GM21381 (cell line): ENCODE measurements at regions not wholly inside any gene's neighbourhood (a gene's known extent, or its start where the extent isn't known, plus 50 kb on each side); places are given as distances from the start of the nearest gene placed in this dataset.
A peak's percentile ranks its signal among the peaks of the same experiment; 100 is the strongest.

Experiments used
- ATAC-seq: cut with Tn5 transposase; IDR thresholded peaks from one replicate; pipeline ENCODE4 v1.9.1; 2021; ENCODE audit warnings: mild to moderate bottlenecking, moderate library complexity; ENCODE audit not compliant: unreplicated experiment

DNA sequence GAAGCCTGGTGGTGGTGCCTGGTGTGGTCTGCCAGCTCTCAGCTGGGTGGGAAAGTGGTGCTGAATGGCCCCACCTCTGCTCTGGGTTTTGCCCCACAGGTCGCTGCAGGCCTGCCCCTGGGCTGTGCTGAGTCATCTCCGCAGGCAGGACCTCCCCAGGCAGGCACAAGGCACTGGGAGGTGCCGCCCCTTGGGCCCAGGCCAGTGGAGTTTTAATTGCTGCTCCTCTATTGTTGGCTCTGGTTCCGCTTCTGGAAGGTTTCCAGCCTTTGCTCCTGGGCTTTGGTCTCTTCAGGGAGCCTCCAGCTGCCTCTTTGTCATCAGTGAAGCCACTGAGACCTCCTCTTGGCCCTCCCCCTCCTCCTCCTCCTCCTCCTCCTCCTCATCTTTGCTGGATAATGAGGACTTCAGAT lies 180.3 kb upstream of the GRB10 start:
- ATAC-seq = peak; percentile 86

DNA sequence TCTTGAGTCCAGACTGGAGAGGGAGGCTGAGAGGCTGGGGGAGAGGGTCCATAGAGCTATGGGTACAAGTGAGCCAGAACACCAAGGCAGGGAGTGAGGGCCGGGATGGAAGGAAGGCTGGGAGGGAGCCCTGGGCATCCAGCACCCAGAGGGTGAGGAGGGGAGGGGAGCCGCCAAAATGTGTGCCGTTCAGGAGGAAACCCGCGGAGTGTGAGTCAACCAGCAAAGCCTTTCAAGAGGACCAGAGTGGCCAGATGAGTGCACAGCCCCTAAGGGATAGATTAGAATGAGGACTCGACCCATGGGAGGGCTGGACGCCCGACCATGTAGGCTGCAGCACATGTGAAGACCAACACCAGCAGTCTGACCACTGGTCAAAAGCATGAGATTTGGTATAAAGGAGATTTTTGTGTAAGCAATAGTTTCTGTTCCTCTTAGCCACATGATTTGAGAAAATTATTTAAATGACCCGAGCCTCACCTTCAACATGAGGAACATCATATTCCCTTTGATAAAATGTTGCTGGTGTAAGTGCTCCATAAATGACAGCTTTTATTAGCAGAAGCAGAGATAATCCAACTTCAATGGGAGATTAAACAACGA lies 179.7 kb upstream of the GRB10 start:
- ATAC-seq = no peak

DNA sequence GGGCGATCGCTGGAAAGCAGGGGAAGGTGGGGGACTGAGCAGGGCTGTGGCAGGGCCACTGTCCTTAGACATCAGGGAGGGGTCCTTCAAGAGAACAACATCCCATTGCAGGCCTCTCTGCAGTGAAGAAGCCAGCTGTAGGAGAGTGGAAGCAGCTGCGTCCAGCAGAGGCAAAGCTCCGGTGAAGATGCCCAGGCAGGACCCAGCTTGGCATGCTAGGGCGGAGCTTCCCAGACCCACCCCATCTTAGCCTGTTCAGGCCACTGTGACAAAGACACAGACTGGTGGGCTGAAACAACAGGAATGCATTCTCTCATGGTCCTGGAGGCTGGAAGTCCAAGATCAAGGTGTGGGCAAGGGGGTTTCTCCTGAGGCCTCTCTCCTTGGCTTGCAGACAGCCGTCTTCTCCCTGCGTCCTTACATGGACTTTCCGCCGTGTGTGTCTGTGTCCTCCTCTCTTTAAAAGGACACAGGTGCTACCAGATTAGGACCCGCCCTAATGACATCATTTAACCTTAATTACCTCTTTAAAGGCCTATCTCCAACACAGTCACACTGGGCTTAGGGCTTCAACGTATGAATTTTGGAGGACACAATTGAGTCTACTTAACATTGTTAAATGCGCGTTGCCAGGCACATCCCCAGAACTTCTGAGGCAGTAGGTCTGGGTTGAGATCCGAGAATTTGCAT lies 178.1 kb upstream of the GRB10 start:
- no peak for ATAC-seq

DNA sequence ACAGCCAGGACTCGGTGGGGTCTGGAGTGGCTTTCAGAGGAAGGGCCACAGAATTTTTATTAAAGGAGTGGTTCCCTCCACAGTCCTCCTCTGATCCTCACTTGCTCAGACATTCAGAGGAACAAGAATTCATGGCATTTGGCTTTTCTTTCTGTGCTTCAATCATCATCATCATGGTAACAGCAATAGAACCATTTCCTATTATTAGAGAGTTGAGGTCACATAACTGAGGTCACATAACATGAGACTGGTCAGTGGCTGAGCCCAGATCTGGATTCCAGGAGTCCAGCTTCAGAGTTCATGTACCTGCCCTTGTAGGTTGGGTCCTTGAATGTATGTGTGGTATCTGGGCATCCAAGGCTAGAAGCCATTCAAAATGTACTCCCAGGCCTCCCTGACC lies 177.3 kb upstream of the GRB10 start:
- no peak for ATAC-seq

DNA sequence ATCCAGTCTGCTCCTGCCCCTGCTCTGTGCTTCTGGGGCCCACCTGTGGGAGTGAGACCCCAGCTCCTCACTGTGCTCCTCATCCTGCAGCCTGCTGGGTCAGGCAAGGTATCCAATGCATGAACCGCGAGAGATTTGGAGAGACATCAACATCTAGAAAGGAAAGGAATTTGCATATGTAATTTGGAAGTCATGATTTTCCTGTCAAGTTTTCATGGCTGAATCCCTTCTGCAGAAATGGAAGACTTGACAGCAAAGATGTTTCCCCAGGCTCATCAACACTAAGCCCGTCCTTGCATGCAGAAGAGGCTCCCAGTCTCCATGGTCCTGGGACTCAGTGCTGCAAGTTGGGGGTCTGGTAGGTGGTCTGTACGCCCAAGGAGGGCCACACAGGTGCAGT lies 176.9 kb upstream of the GRB10 start:
- ATAC-seq = no peak

DNA sequence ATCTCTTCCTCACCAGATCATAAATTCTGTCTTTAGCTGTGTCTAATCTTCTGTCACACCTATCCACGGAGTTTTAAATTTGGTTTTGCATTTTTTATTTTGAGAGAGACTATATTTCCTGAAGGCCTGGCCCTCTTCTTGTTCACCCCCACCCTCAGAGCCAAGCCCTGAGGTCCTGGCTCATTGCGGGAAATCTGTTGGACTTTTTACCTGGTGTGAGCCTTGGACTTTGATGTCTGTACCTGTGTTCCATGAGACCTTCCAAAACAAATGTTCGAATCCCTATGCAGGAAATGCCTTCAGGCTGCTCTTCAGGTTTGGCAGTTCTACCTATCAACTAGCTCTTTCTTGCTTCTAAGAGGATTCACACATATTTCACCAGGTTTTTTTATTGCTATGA lies 175.2 kb upstream of the GRB10 start:
- no peak for ATAC-seq

DNA sequence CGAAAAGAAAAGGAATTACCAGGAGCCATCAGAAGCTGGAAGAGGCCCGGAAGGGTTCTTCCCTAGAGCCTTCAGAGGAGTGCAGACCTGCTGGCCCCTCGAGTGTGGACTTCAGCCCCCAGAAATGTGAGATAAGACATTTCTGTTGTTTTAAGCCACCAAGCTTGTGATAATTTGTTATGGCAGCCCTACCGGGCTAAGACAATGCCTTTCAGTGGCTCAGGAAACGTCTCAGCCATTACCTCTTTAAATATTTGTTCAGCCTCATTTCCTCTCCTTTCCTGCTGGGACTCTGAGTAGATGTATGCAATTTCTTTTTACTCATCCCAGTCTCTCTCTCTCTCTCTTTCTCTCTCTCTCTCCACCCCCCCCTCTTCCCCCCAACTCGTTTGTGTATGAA lies 174.7 kb upstream of the GRB10 start:
- no peak for ATAC-seq

DNA sequence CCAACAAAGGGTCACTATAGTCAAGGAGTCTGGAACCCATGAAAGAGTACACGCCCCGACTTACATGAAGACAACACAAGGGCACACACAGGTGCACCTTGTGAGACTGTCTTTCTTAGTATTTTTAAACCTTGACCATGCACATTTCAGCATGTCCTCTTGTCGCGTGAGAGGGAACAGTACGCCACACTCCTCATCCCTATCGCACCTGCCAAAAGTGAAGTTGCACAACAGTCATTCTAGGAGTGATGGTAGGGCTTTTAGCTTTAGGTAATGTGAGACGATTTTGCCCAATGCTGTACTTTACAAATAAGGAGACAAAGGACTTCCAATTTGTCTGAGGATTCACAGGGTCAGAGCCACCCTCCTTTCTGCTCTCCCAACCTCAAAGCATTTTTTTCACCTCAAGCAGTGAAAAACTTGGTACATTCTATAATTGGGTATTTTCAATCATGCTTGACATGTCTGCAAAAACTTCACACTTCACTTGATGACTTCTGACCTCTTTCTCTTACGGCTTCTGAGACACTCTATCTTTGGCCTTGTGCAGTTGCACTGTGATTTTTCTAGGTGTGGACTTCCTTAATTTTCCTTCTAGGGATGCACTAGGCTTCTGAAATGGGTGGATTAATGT lies 173.9 kb upstream of the GRB10 start:
- no peak for ATAC-seq

DNA sequence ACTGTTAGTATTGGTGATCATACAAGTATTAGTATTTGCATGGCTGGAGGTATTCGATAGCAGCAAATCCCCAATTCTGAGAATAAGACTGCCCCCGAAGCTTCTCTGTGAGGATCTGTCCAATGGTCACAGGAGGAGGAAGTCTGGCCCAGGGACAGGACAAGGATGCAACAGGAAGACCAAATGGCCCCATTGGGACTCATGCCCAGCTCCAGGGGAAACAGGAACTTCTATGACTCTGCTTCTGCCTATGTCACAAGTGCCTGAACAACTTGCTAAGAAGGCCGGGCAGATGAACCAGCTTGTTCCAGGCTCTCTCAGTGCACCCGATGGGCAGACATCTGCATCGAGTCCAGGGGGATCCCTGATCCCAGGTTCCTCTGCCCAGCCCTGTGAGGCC lies 172.0 kb upstream of the GRB10 start:
- no peak for ATAC-seq

DNA sequence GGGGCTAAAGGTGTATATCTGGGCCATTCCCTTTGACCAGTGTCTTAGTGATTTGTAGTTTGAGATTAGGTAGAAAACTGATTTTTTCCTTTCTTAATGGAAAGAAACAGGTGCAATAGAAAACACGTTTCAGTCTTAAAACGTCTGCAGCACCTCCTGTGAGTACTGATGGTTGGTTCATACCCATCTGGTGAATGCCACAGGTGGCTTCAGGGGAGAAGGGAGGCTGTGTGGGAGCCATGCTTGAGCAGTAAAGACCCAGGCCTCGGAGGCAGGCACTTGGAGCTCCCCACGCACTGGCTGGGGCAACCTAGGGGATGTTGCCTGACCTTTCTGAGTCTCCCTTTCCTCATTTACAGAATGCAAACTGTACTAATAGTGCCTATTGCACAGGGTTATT lies 171.5 kb upstream of the GRB10 start:
- no peak for ATAC-seq

DNA sequence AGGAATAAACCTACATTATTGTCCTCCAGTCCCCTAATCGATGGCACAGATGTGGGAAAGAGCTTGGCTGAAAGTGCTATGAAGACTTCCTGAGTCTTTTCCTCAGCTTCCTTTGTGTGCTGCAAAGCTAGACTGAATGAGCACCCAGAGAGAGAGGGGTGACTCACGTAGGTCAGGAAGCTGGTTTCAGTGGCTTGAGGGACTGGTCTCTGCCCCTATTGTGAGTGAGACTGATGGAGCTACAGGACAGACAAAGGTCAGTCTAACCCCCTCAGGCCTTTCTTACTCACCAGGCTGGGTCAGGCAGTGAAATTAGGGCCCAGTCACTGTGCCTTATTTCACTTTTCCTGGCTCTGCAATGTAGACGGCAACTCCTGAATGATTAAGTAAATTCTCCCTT lies 171.1 kb upstream of the GRB10 start:
- no peak for ATAC-seq

DNA sequence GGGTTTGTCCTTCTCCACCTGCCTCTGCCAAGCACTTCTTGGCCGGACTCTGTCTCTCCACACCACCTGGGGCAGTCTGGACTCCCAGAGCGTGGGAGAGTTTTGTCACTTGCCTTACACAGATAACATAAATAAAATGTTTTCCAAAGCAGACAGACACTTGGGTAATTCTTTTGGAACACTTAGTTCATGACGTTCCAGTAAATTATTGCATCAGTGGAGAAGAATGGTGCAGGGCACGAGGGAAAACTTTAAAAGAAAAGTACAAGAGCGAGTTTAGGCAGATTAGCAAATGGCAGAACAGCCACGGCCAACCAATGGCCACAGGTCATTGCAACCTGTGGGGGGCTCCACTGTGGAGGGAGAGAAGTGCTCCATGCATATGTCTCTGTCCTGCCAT lies 170.6 kb upstream of the GRB10 start:
- ATAC-seq = no peak

DNA sequence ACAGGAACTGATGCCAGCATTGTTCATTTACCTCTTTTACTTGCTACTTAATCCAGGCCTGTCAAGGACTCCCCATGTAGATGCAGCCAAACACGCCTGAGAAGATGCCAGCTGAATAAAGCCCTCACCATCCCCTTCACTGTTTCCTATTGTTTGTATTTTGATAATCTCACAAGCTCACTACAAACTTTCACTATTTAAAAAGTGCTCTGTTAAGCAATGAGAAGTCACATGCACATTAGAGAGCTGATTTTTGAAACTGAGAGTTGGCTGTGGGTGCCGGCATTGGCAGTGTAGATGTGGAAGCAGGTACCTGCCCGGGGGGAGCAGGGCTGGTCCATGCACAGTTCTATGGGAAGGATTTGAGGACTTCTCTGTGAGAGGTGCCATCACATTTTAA lies 169.8 kb upstream of the GRB10 start:
- ATAC-seq = no peak

DNA sequence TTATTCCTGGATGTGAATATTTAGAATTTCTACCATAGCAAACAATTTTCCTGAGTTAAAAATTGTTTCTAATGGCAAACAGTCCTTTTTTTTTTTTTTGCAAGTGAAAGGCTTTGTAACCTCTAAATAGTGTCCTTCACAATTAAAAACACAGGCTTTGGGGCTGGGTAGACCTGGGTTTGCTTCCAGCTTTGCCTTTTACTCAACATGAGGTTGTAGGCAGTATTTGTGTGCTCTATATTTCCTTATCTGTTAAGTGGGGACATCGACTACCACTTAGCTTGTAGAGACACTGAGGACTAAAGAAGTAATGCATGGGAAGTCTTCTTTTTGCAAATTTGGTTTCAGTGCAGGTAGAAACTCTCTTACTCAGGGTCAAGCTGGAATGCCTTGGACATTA lies 169.4 kb upstream of the GRB10 start:
- ATAC-seq = no peak

DNA sequence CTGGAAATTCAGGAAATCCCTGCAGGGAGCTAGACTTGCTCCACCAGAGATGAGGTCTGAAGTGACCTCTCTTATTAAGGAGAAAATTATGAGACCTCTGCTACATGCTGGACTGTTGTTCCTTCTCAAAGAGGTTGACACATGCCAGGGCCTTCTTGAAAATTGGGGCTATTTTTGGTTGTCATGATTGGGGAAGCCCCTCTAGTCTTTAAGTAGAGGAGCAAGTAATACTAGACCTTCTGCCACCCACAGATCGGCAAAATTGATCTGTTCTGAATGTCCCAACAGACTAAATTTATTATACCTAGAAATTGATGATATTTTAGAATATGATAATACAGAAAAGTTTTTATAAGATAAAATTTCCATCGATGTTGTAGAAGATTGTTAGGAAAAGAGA lies 160.8 kb upstream of the GRB10 start:
- no peak for ATAC-seq

DNA sequence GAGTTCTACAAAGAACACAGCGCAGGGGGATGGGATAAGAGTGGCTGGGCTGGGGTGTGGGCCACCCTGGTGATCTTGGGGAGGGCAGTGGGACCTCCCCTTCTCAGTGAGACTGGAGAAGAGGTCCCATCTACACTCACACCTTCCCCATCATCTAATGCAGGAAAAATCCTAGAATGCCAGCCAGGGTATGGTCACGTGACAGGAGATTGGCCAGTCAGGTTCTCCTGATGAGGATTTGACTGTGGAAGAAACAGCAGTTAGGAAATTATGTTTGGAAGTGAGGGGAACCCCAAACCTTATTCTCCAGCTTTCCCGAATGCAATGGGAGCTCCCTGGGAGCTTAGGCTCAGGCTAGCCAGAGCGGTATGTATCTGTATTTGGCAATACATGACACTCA lies 158.8 kb upstream of the GRB10 start:
- ATAC-seq = no peak

DNA sequence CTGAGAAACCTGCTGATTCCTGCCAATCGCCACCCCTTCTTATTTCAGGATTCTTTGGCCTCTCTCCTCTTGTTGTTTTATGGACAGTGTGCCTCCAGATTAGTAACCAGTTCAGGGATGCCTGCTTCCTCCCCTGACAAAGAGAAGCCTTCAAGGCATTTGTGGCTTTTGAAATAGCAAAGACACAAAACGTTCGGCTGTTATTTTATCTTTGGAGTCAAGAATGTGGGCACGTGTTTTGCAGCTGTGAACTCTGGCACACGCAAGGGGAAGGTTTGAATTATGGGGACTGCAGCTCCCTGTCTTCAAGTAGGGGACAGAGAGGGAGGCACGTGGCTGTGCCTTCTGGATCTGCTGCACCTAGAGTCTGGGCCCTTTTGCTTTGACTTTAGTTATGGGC lies 157.9 kb upstream of the GRB10 start:
- no peak for ATAC-seq

DNA sequence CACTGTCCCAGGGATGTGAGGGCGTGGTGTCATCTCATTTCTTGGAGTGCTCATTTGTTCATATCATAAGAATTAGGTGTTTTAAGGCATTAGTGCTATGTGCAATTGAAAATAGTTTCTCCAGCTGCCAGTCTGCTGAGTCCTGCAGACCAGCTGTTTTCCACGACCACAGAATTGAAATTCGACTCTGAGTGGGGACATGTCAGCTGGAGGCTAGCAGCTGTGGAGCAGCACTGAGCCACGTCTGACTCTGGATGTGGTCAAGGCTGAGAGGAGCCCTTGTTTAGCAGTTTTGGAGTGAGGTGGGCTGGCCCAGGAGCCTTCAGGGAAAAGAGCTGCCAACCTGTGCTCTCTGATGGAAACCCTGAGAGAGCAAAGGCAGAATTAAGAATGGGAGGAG lies 156.3 kb upstream of the GRB10 start:
- ATAC-seq = no peak

DNA sequence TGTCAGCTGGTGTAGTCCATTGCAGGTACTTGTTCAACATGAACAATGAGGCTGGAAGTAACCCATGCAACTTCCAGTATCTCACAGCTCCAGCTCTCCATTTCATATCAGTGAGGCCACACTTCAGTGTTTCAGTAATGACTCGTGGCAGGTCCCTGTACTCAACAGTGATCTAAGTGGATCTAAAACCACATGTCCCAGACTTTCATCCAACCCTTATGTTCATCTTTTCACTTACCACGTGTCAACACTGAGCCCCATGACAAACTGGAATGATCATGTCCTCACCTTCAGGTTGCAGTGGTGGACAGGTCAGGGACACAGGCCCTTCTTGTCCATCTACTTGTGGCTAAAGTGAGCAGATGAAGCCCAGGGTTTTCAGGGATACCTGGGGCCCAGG lies 155.0 kb upstream of the GRB10 start:
- no peak for ATAC-seq

DNA sequence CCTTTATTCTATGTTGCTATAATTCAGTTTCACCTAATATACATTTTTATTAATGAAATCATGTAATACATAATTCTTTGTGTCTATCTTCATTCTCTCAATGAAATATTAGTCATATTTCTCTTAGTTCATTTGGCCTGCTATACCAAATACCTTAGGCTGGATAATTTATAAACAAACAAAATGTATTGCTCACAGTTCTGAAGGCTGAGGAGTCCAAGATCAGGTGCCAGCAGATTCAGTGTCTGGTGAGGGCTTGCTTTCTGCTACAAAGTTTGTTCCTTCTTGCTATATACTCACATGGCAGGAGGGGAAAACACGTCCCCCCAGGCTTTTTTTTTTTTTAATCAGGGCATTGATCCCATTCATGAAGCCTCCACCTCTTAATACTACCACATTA lies 143.4 kb upstream of the GRB10 start:
- no peak for ATAC-seq

DNA sequence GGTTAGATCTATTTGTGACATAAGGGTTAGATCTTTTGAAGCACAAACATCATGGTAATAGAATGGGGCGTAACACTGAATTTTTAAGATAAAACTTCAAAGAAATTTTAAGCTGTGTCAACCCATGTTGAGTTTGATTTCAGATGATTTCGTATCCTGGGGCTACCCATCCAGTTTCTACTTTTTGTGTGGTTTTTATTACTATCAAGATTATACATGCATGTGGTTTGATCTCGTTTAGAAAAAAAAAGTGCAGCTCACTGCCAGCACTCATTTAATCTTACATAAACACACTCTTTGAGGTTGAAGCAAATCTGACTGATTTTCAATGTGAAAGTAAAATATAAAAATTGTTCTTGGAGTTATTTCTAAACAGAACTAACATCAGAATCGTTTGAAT lies 140.8 kb upstream of the GRB10 start:
- ATAC-seq = no peak

DNA sequence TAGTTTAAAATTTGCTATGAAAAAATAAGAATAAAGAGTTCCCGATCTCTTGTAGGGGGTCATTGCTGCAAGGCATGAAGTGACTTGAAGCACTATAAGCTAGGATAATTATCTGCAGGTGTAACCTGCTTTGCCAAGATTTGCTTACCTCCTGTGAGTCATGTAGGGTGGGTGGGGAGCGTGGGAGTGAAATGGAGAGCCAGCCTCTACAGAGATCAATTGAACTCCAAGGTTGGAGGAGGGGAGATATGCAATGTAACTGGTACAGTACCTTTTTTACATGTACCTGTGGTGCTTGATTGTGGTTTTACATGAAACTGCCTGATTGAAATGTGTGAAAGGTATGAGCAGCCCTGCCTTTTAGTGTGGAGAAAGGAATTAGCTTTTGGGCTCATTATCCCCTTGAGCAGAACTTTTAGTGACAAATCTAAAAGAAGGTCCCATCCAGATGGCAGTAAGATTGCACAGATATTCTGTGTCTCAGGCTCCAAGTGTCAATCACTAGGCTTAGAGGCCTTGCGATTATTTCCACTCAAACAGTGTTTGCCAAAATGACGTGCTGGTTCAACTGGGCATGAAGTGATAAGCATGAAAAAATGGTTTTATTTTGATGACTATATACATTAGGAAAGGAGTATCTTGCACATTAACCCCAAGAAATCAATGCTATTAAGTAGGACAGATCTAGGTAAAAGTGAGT lies 138.6 kb upstream of the GRB10 start:
- no peak for ATAC-seq
